A673 (cell line): ENCODE measurements at regions not wholly inside any gene's neighbourhood (a gene's known extent, or its start where the extent isn't known, plus 50 kb on each side); places are given as distances from the start of the nearest gene placed in this dataset.

Experiments used
- BruUV-seq: library from RNA; stranded (reverse); fragments of 400-500 nt; replicated peaks from 2 replicates; lab custom pipeline; 2021; lab: Mats Ljungman, UMichigan
- CTCF ChIA-PET: fragments of 300-600 bp; sonication (Branson Sonifier 250); formaldehyde crosslinking; loops from one replicate; lab custom pipeline; 2022; ENCODE audit warnings: antibody characterized with exemption; lab: Charles Lee
- POLR2A ChIA-PET: fragments of 300-600 bp; sonication (Branson Sonifier 250); formaldehyde crosslinking; loops from one replicate; lab custom pipeline; 2022; ENCODE audit warnings: antibody characterized with exemption; ENCODE audit not compliant: low non-redundant PET; lab: Charles Lee
- DNase-seq: peaks from one replicate; pipeline ENCODE4 v3.0.0-alpha.2; 2015; ENCODE audit warnings: low spot score
- H3K27ac ChIP-seq: fragments of 200-600 bp; sonication (generic); 2 replicates; pipeline ENCODE4 v1.5.1; 2016; ENCODE audit warnings: mixed run types, low read depth, mild to moderate bottlenecking, mixed read lengths, antibody characterized with exemption, low read length; ENCODE audit not compliant: poor library complexity, severe bottlenecking
- H3K27me3 ChIP-seq: fragments of 200-600 bp; sonication (generic); replicated peaks from 2 replicates; pipeline ENCODE4 v1.6.1; 2017; ENCODE audit warnings: mixed run types, low read depth, mild to moderate bottlenecking, mixed read lengths, antibody characterized with exemption, low read length; ENCODE audit not compliant: insufficient read depth, poor library complexity
- H3K36me3 ChIP-seq: fragments of 200-600 bp; sonication (generic); 2 replicates; pipeline ENCODE4 v1.6.1; 2016; ENCODE audit warnings: mixed run types, mild to moderate bottlenecking, mixed read lengths, antibody characterized with exemption, low read length; ENCODE audit not compliant: insufficient read depth, poor library complexity, severe bottlenecking
- H3K4me1 ChIP-seq: fragments of 200-600 bp; sonication (generic); 2 replicates; pipeline ENCODE4 v1.6.1; 2017; ENCODE audit warnings: mixed run types, mild to moderate bottlenecking, mixed read lengths, antibody characterized with exemption, low read length; ENCODE audit not compliant: insufficient read depth, poor library complexity, severe bottlenecking
- H3K4me3 ChIP-seq: fragments of 200-600 bp; sonication (generic); 2 replicates; pipeline ENCODE4 v1.5.1; 2016; ENCODE audit warnings: low read depth, mixed run types, mild to moderate bottlenecking, mixed read lengths, low read length; ENCODE audit not compliant: poor library complexity, severe bottlenecking
- H3K9me3 ChIP-seq: fragments of 200-600 bp; sonication (generic); 2 replicates; pipeline ENCODE4 v1.6.1; 2016; ENCODE audit warnings: mixed run types, low read depth, mild to moderate bottlenecking, mixed read lengths, antibody characterized with exemption, low read length; ENCODE audit not compliant: poor library complexity, severe bottlenecking
- CTCF ChIP-seq: fragments of 300-800, 200-600 bp; sonication (generic); conservative IDR thresholded peaks from 2 replicates; pipeline ENCODE4 v1.5.1; 2017; ENCODE audit warnings: low read depth, mild to moderate bottlenecking, antibody characterized with exemption, low read length, moderate library complexity, mixed read lengths
- EZH2 ChIP-seq: fragments of 200-600 bp; sonication (generic); IDR thresholded peaks from 2 replicates; pipeline ENCODE4 v1.6.1; 2017; ENCODE audit warnings: borderline replicate concordance, low read depth, mild to moderate bottlenecking, mixed read lengths, antibody characterized with exemption, low read length; ENCODE audit not compliant: poor library complexity, severe bottlenecking
- intact Hi-C: fragments of 100-400 bp; cut with micrococcal nuclease; formaldehyde crosslinking; loops from one replicate; pipeline ENCODE4 v1.10.0; 2022; ENCODE audit not compliant: unreplicated experiment

- POLR2A ChIA-PET, result no interaction called here
- no peak for DNase-seq
These were observed 78.4 kb upstream of the RORA start for GRCh38 chr15:61307474-61307873.

GRCh38 chr15:61301701-61302100, 72.6 kb upstream of the RORA start:
- no TSS peak for BruUV-seq
- no peak for DNase-seq
- H3K36me3 ChIP-seq, result no peaks in the 10 kb centered on the region
- no peaks in the 10 kb centered on the region for H3K27me3 ChIP-seq
- intact Hi-C loops, result no loop called here
- H3K9me3 ChIP-seq, result no peaks in the 10 kb centered on the region
- TF ChIP-seq CTCF, result no peak
- TF ChIP-seq EZH2, result no peak
- H3K4me3 ChIP-seq, result no peak overlapping the region
- ChIA-PET CTCF (no interaction called here), POLR2A (no interaction called here)
- H3K4me1 ChIP-seq, result no peaks in the 10 kb centered on the region
- H3K27ac ChIP-seq, result no peak overlapping the region

More at GRCh38 chr15:61307474-61307873, 78.4 kb upstream of the RORA start:
- Histone ChIP-seq H3K36me3 (no peaks in the 10 kb centered on the region), H3K27me3 (no peaks in the 10 kb centered on the region), H3K4me1 (no peaks in the 10 kb centered on the region), H3K27ac (no peak overlapping the region), H3K9me3 (no peaks in the 10 kb centered on the region), H3K4me3 (no peak overlapping the region)
- TF ChIP-seq EZH2, result no peak
- TF ChIP-seq CTCF, result no peak
- intact Hi-C loops, result no loop called here
- CTCF ChIA-PET, result no interaction called here
- BruUV-seq, result no TSS peak

- CTCF ChIA-PET, result no interaction called here
- POLR2A ChIA-PET, result no interaction called here
- Histone ChIP-seq H3K9me3 (no peaks in the 10 kb centered on the region), H3K4me1 (no peaks in the 10 kb centered on the region), H3K36me3 (no peaks in the 10 kb centered on the region), H3K27ac (no peak overlapping the region), H3K4me3 (no peak overlapping the region), H3K27me3 (no peaks in the 10 kb centered on the region)
- DNase-seq, result no peak
- intact Hi-C loops, result no loop called here
- TF ChIP-seq EZH2 (no peak), CTCF (no peak)
- no TSS peak for BruUV-seq
These were observed 70.1 kb upstream of the RORA start for GRCh38 chr15:61299075-61299763.
